ENCODE measurements at regions not wholly inside any gene's neighbourhood (a gene's known extent, or its start where the extent isn't known, plus 50 kb on each side); places are given as distances from the start of the nearest gene placed in this dataset.

GRCh38 chr2:2830576-2830975 is 499.5 kb upstream of the MYT1L start:
- DNase-seq (no peak), ATAC-seq (no peak)
- no peak for TF ChIP-seq CTCF (IDR thresholded peaks at IDR 0.05)
- Histone ChIP-seq H3K4me3 (no peak overlapping the region), H3K4me1 (ENCODE audit: low read depth) (no peaks in the 10 kb centered on the region), H3K9me3 (peaks cover 13% of the 10 kb centered on the region), H3K36me3 (ENCODE audit: low read depth) (no peaks in the 10 kb centered on the region)
- intact Hi-C loops (cut with DNase I, micrococcal nuclease): no loop called here

- ATAC-seq (no peak), DNase-seq (no peak)
- intact Hi-C loops (cut with DNase I, micrococcal nuclease): no loop called here
Observed at GRCh38 chr2:2828774-2829368, 497.8 kb upstream of the MYT1L start.

GRCh38 chr2:2827761-2828221 is 496.7 kb upstream of the MYT1L start:
- Histone ChIP-seq H3K9me3 (peaks cover 14% of the 10 kb centered on the region), H3K4me3 (no peak overlapping the region), H3K36me3 (ENCODE audit: low read depth) (no peaks in the 10 kb centered on the region), H3K4me1 (ENCODE audit: low read depth) (no peaks in the 10 kb centered on the region)
- intact Hi-C loops (cut with DNase I, micrococcal nuclease): no loop called here
- DNase-seq: no peak
- ATAC-seq: no peak
- TF ChIP-seq CTCF (IDR thresholded peaks at IDR 0.05): no peak

More at GRCh38 chr2:2828774-2829368, 497.8 kb upstream of the MYT1L start:
- no peak for TF ChIP-seq CTCF (IDR thresholded peaks at IDR 0.05)
- Histone ChIP-seq H3K36me3 (ENCODE audit: low read depth) (no peaks in the 10 kb centered on the region), H3K9me3 (peaks cover 16% of the 10 kb centered on the region), H3K4me1 (ENCODE audit: low read depth) (no peaks in the 10 kb centered on the region), H3K4me3 (no peak overlapping the region)

GRCh38 chr2:2827046-2827636 is 496.1 kb upstream of the MYT1L start:
- no peak for TF ChIP-seq CTCF (IDR thresholded peaks at IDR 0.05)
- Histone ChIP-seq H3K9me3 (peaks cover 19% of the 10 kb centered on the region), H3K4me3 (no peak overlapping the region), H3K4me1 (ENCODE audit: low read depth) (no peaks in the 10 kb centered on the region), H3K36me3 (ENCODE audit: low read depth) (no peaks in the 10 kb centered on the region)
- no peak for DNase-seq
- intact Hi-C loops (cut with DNase I, micrococcal nuclease): no loop called here
- no peak for ATAC-seq

GRCh38 chr2:2826621-2827020 is 495.5 kb upstream of the MYT1L start:
- no peak for ATAC-seq
- no peak for TF ChIP-seq CTCF (IDR thresholded peaks at IDR 0.05)
- Histone ChIP-seq H3K4me1 (ENCODE audit: low read depth) (no peaks in the 10 kb centered on the region), H3K4me3 (no peak overlapping the region), H3K9me3 (peaks cover 21% of the 10 kb centered on the region), H3K36me3 (ENCODE audit: low read depth) (no peaks in the 10 kb centered on the region)
- intact Hi-C loops (cut with DNase I, micrococcal nuclease): no loop called here
- DNase-seq: no peak

Measured in mucosa of descending colon (tissue), 3 donors.